Effector memory CD4-positive, alpha-beta T cell (primary cell): ENCODE measurements at regions not wholly inside any gene's neighbourhood (a gene's known extent, or its start where the extent isn't known, plus 50 kb on each side); places are given as distances from the start of the nearest gene placed in this dataset.

Experiments used
- DNase-seq, 3 donors: peaks; one replicate each; pipeline ENCODE4 v3.0.0-alpha.2; 2020
- H3K27ac ChIP-seq: 2 replicates; pipeline ENCODE4 v1.7.0; 2013; ENCODE audit warnings: mild to moderate bottlenecking, low read length, moderate library complexity; ENCODE audit not compliant: insufficient read depth, poor library complexity, severe bottlenecking
- H3K27me3 ChIP-seq: replicated peaks from 2 replicates; pipeline ENCODE4 v1.7.0; 2013; ENCODE audit warnings: mild to moderate bottlenecking, low read length; ENCODE audit not compliant: insufficient read depth, control insufficient read depth, poor library complexity, severe bottlenecking
- H3K36me3 ChIP-seq: 2 replicates; pipeline ENCODE4 v1.7.0; 2013; ENCODE audit warnings: mild to moderate bottlenecking, low read length, moderate library complexity; ENCODE audit not compliant: control insufficient read depth, insufficient read depth
- H3K4me1 ChIP-seq: 2 replicates; pipeline ENCODE4 v1.7.0; 2013; ENCODE audit warnings: low read length, mild to moderate bottlenecking; ENCODE audit not compliant: control insufficient read depth, insufficient read depth, poor library complexity, severe bottlenecking
- H3K4me3 ChIP-seq: 2 replicates; pipeline ENCODE4 v1.7.0; 2013; ENCODE audit warnings: low read length, low read depth, mild to moderate bottlenecking; ENCODE audit not compliant: insufficient read depth, poor library complexity, severe bottlenecking
- H3K9me3 ChIP-seq: 2 replicates; pipeline ENCODE4 v1.7.0; 2013; ENCODE audit warnings: mild to moderate bottlenecking, low read length, moderate library complexity; ENCODE audit not compliant: control insufficient read depth

DNA sequence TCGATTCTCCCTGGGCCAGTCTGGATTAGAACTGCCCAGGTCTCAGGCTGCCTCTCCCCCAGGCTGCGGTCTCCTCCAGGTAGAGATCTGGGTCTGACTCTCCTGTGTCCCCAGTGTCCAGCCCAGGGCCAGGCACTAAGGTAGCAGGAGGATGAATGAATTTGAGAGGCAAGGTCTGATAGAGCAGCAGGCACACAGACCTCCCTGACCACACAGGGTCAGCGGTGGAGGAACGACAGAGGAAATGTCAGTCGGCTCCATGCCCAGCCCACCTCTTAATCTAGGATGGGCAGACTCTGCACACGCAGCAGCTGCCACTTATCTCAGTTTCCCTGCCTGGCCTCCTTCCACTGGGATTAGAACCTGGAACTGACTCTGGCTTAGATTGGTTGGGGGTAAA, 272.7 kb upstream of the MVB12B start:
- Histone ChIP-seq H3K4me1 (no peaks in the 10 kb centered on the region), H3K9me3 (no peaks in the 10 kb centered on the region), H3K4me3 (no peak overlapping the region), H3K36me3 (no peaks in the 10 kb centered on the region), H3K27ac (no peak overlapping the region), H3K27me3 (no peaks in the 10 kb centered on the region)
- DNase-seq: no peak

- Histone ChIP-seq H3K27me3 (no peaks in the 10 kb centered on the region), H3K4me1 (no peaks in the 10 kb centered on the region), H3K9me3 (no peaks in the 10 kb centered on the region), H3K4me3 (no peak overlapping the region), H3K36me3 (no peaks in the 10 kb centered on the region), H3K27ac (no peak overlapping the region)
- DNase-seq: no peak
Observed at GRCh38 chr9:126055381-126055985, 271.1 kb upstream of the MVB12B start.

GRCh38 chr9:126056312-126057021, 270.2 kb upstream of the MVB12B start:
- Histone ChIP-seq H3K27me3 (no peaks in the 10 kb centered on the region), H3K4me1 (no peaks in the 10 kb centered on the region), H3K36me3 (no peaks in the 10 kb centered on the region), H3K27ac (no peak overlapping the region), H3K4me3 (no peak overlapping the region), H3K9me3 (no peaks in the 10 kb centered on the region)
- no peak for DNase-seq

GRCh38 chr9:126057121-126057825, 269.4 kb upstream of the MVB12B start:
- Histone ChIP-seq H3K27me3 (no peaks in the 10 kb centered on the region), H3K27ac (no peak overlapping the region)
- no peak for DNase-seq

DNA sequence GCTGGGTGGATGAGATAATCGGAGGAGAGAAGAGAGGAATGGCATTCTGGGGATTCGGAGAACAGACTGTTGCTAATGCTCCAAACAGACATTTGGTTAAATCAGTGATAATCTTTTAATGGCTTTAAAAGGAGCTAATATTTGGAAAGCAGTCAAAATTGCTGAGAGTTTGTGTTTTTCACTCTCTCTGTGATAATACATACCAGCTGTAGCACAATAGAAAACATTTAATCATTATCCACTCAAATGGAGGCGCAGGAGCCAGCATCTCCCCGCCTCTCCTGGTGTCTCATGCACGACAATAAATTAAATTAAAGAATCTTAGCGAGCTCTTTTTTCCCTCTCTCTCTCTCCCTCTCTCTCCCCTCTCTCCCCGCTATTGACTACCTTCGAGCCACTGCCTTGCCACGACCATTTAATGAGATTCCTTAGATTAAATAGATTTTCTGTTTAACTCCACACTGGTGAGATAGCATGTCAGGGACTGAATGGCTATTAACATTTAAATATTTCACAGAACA, 268.6 kb upstream of the MVB12B start:
- Histone ChIP-seq H3K36me3 (no peaks in the 10 kb centered on the region), H3K4me3 (no peak overlapping the region), H3K27me3 (no peaks in the 10 kb centered on the region), H3K27ac (no peak overlapping the region), H3K9me3 (no peaks in the 10 kb centered on the region), H3K4me1 (no peaks in the 10 kb centered on the region)
- DNase-seq: no peak

More at GRCh38 chr9:126057121-126057825, 269.4 kb upstream of the MVB12B start:
- Histone ChIP-seq H3K9me3 (no peaks in the 10 kb centered on the region), H3K36me3 (no peaks in the 10 kb centered on the region), H3K4me1 (no peaks in the 10 kb centered on the region), H3K4me3 (no peak overlapping the region)

DNA sequence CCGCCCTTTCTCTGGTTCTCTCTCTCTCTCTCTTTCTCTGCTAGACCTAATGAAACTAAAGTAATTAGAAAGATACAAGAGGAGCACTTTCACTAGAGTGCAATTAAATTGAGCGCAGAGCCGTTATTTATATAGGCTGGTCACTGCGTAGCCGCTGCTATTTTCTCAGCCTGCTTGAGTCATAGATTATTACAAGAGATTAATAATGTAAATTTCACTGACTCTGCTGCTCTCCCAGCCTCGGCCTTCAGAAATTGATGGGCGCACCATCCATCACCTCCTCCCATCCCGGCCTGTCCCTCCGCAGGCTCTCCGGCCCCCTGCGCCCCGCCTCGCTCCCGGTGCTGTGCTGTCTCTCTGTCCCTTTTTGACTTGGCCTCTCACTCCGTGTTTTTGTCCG, 268.0 kb upstream of the MVB12B start:
- no peak for DNase-seq
- H3K4me1 ChIP-seq: no peaks in the 10 kb centered on the region
- no peaks in the 10 kb centered on the region for H3K9me3 ChIP-seq
- no peak overlapping the region for H3K4me3 ChIP-seq
- no peak overlapping the region for H3K27ac ChIP-seq
- no peaks in the 10 kb centered on the region for H3K27me3 ChIP-seq
- H3K36me3 ChIP-seq: no peaks in the 10 kb centered on the region

DNA sequence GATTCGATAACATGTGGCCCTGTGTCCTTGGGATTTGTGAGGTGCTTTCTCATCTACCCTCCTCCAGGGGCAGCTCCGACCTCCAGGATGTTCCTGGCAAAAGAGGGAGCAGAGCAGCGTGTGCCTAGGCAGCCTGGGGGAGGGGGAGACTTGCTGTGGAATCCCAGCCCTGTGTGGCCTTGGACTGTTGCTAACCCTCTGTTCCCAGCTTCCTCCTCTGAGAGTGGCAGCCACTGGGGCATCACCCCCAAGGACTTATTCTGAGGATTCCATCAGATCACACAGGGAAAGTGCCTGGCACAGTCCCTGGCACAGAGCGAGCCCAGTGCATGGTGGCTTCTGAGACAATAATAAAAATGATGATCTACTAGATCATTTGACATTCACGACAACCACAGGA, 265.1 kb upstream of the MVB12B start:
- Histone ChIP-seq H3K36me3 (no peaks in the 10 kb centered on the region), H3K4me1 (no peaks in the 10 kb centered on the region), H3K4me3 (no peak overlapping the region), H3K27ac (no peak overlapping the region), H3K9me3 (no peaks in the 10 kb centered on the region), H3K27me3 (no peaks in the 10 kb centered on the region)
- no peak for DNase-seq

GRCh38 chr9:126062158-126062886, 264.3 kb upstream of the MVB12B start:
- Histone ChIP-seq H3K4me1 (no peaks in the 10 kb centered on the region), H3K36me3 (no peaks in the 10 kb centered on the region), H3K27ac (no peak overlapping the region), H3K27me3 (peaks cover 3% of the 10 kb centered on the region), H3K9me3 (no peaks in the 10 kb centered on the region), H3K4me3 (no peak overlapping the region)
- DNase-seq: no peak

- Histone ChIP-seq H3K4me1 (no peaks in the 10 kb centered on the region), H3K27me3 (peaks cover 3% of the 10 kb centered on the region), H3K9me3 (no peaks in the 10 kb centered on the region)
Observed at GRCh38 chr9:126063326-126063725, 263.3 kb upstream of the MVB12B start.

More at GRCh38 chr9:126063326-126063725, 263.3 kb upstream of the MVB12B start:
- Histone ChIP-seq H3K4me3 (no peak overlapping the region), H3K36me3 (no peaks in the 10 kb centered on the region), H3K27ac (no peak overlapping the region)
- DNase-seq: no peak
